Muscle of back (tissue), 3 donors: ENCODE measurements at regions not wholly inside any gene's neighbourhood (a gene's known extent, or its start where the extent isn't known, plus 50 kb on each side); places are given as distances from the start of the nearest gene placed in this dataset.
"Not testable (repeated sequence)": the region's sequence is repeated elsewhere in the genome, so short reads cannot be mapped to it uniquely, and the experiment has no call there.

Experiments
- DNase-seq, 3 donors: peaks; one replicate each; pipeline versions ENCODE4 v3.0.0 to v3.0.0-alpha.2; 2013

GRCh38 chr9:13446286-13446937 is 166.9 kb upstream of the MPDZ start:
- DNase-seq = peak in 1 of 3 donors; percentile 77

GRCh38 chr9:13445103-13445500 is 165.6 kb upstream of the MPDZ start:
- peak in 1 of 3 donors; percentile 82 for DNase-seq

- peak in 1 of 3 donors; percentile 83 for DNase-seq
Observed at GRCh38 chr9:13444245-13445102, 165.0 kb upstream of the MPDZ start.

- DNase-seq = peak in 1 of 3 donors; percentile 82
Observed at GRCh38 chr9:13443346-13444244, 164.1 kb upstream of the MPDZ start.

- peak in 1 of 3 donors; percentile 67 for DNase-seq
Observed at GRCh38 chr9:13439685-13440476, 160.4 kb upstream of the MPDZ start.

- peak in 1 of 3 donors; percentile 86 for DNase-seq
Observed at GRCh38 chr9:13437866-13438265, 158.4 kb upstream of the MPDZ start.

- DNase-seq = no peak
Observed at GRCh38 chr9:13436591-13436990, 157.1 kb upstream of the MPDZ start.

- DNase-seq = not testable (repeated sequence)
Observed at GRCh38 chr9:13433453-13433852, 154.0 kb upstream of the MPDZ start.

GRCh38 chr9:13432904-13433303 is 153.4 kb upstream of the MPDZ start:
- no peak for DNase-seq

GRCh38 chr9:13431692-13432091 is 152.2 kb upstream of the MPDZ start:
- no peak for DNase-seq

GRCh38 chr9:13431222-13431536 is 151.7 kb upstream of the MPDZ start:
- peak in 1 of 3 donors; percentile 66 for DNase-seq

GRCh38 chr9:13430368-13431221 is 151.1 kb upstream of the MPDZ start:
- DNase-seq = peak in 1 of 3 donors; percentile 71

GRCh38 chr9:13429301-13430190 is 150.1 kb upstream of the MPDZ start:
- peak in 1 of 3 donors; percentile 54 for DNase-seq

GRCh38 chr9:13428766-13429165 is 149.3 kb upstream of the MPDZ start:
- peak in 1 of 3 donors; percentile 66 for DNase-seq

- peak in 2 of 3 donors; percentile 81 to 91 for DNase-seq
Observed at GRCh38 chr9:13427587-13427986, 148.1 kb upstream of the MPDZ start.

- DNase-seq = peak in 1 of 3 donors; percentile 39
Observed at GRCh38 chr9:13426606-13427005, 147.1 kb upstream of the MPDZ start.

- DNase-seq = no peak
Observed at GRCh38 chr9:13424872-13425271, 145.4 kb upstream of the MPDZ start.

GRCh38 chr9:13424204-13424603 is 144.7 kb upstream of the MPDZ start:
- no peak for DNase-seq

GRCh38 chr9:13414349-13414748 is 134.9 kb upstream of the MPDZ start:
- DNase-seq = no peak
